Osteocyte (in vitro differentiated cells): ENCODE measurements at regions not wholly inside any gene's neighbourhood (a gene's known extent, or its start where the extent isn't known, plus 50 kb on each side); places are given as distances from the start of the nearest gene placed in this dataset.

Experiments used
- DNase-seq: peaks from one replicate; pipeline ENCODE4 v3.0.0; 2021; ENCODE audit warnings: mixed read lengths; ENCODE audit not compliant: unreplicated experiment; ENCODE audit errors: extremely low spot score
- H3K27ac Mint-ChIP-seq: one replicate; pipeline ENCODE4 v1.8.0; 2021; ENCODE audit warnings: mild to moderate bottlenecking, mixed read lengths; ENCODE audit not compliant: unreplicated experiment
- H3K27me3 Mint-ChIP-seq: one replicate; pipeline ENCODE4 v1.8.0; 2021; ENCODE audit warnings: mixed read lengths; ENCODE audit not compliant: unreplicated experiment
- H3K36me3 Mint-ChIP-seq: one replicate; pipeline ENCODE4 v1.8.0; 2021; ENCODE audit warnings: mixed read lengths; ENCODE audit not compliant: unreplicated experiment
- H3K4me1 Mint-ChIP-seq: one replicate; pipeline ENCODE4 v1.8.0; 2021; ENCODE audit warnings: mixed read lengths; ENCODE audit not compliant: unreplicated experiment
- H3K4me3 Mint-ChIP-seq: one replicate; pipeline ENCODE4 v1.8.0; 2021; ENCODE audit warnings: mild to moderate bottlenecking, moderate library complexity, mixed read lengths; ENCODE audit not compliant: unreplicated experiment
- H3K9me3 Mint-ChIP-seq: one replicate; pipeline ENCODE4 v1.8.0; 2021; ENCODE audit warnings: mixed read lengths; ENCODE audit not compliant: unreplicated experiment
- TF ChIP-seq, protein P1 (sequence below): fragments of 200-600 bp; sonication (generic); IDR thresholded peaks from 2 replicates; pipeline ENCODE4 v1.5.0; 2021; ENCODE audit warnings: antibody characterized with exemption, mild to moderate bottlenecking, moderate library complexity

- Mint-ChIP-seq H3K4me1 (peaks cover 16% of the 10 kb centered on the region), H3K27ac (no peak overlapping the region), H3K4me3 (no peak overlapping the region), H3K9me3 (peaks cover 5% of the 10 kb centered on the region), H3K36me3 (no peaks in the 10 kb centered on the region), H3K27me3 (no peaks in the 10 kb centered on the region)
- no peak for DNase-seq
- TF ChIP-seq, protein P1, sequence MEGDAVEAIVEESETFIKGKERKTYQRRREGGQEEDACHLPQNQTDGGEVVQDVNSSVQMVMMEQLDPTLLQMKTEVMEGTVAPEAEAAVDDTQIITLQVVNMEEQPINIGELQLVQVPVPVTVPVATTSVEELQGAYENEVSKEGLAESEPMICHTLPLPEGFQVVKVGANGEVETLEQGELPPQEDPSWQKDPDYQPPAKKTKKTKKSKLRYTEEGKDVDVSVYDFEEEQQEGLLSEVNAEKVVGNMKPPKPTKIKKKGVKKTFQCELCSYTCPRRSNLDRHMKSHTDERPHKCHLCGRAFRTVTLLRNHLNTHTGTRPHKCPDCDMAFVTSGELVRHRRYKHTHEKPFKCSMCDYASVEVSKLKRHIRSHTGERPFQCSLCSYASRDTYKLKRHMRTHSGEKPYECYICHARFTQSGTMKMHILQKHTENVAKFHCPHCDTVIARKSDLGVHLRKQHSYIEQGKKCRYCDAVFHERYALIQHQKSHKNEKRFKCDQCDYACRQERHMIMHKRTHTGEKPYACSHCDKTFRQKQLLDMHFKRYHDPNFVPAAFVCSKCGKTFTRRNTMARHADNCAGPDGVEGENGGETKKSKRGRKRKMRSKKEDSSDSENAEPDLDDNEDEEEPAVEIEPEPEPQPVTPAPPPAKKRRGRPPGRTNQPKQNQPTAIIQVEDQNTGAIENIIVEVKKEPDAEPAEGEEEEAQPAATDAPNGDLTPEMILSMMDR: no peak
Measured at GRCh38 chr2:191499050-191499449, 178.9 kb upstream of the NABP1 start.

DNA sequence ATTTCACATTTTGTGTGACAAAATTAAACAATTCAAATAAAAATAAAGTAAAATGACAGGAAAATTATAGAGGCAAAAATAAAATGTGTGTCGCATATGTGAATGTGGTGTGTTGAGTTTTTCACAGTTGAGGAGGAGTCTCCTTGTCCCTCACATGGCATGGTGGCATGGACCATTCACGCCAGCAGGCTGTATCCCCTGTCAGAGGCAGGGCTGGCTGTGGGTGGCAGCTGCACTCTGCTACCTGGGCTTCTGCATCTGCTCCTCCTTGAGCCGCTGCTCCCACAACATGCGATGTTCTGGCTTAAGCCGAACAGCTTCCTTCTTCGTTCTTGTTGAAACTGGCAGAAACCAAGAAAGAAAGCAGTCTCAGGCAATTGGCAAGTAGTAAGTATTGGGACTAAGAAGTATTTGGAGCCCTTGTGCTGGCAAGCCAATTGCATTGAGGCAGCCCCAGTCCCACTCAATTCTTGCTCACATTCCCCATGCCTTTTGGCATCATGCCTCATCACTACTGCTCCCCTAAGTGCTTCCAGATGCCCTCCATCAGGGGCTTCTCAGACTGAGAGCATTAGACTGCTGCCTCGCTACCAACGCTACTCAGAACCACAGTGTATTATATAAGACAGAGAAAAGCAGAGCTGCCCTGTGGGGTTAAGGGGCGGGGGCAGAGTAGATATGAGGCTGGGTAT lies 177.9 kb upstream of the NABP1 start:
- Mint-ChIP-seq H3K27me3 (no peaks in the 10 kb centered on the region), H3K36me3 (no peaks in the 10 kb centered on the region), H3K4me1 (peaks cover 16% of the 10 kb centered on the region), H3K9me3 (no peaks in the 10 kb centered on the region), H3K4me3 (no peak overlapping the region), H3K27ac (peak overlapping the region; percentile 35)
- TF ChIP-seq, protein P1: no peak
- DNase-seq: no peak

GRCh38 chr2:191500566-191500883 lies 177.4 kb upstream of the NABP1 start:
- no peaks in the 10 kb centered on the region for H3K36me3 Mint-ChIP-seq
- H3K27ac Mint-ChIP-seq: peak overlapping the region; percentile 35
- DNase-seq: no peak
- H3K4me1 Mint-ChIP-seq: peaks cover 16% of the 10 kb centered on the region
- TF ChIP-seq, protein P1: no peak
- H3K4me3 Mint-ChIP-seq: no peak overlapping the region
- H3K27me3 Mint-ChIP-seq: no peaks in the 10 kb centered on the region
- no peaks in the 10 kb centered on the region for H3K9me3 Mint-ChIP-seq

DNA sequence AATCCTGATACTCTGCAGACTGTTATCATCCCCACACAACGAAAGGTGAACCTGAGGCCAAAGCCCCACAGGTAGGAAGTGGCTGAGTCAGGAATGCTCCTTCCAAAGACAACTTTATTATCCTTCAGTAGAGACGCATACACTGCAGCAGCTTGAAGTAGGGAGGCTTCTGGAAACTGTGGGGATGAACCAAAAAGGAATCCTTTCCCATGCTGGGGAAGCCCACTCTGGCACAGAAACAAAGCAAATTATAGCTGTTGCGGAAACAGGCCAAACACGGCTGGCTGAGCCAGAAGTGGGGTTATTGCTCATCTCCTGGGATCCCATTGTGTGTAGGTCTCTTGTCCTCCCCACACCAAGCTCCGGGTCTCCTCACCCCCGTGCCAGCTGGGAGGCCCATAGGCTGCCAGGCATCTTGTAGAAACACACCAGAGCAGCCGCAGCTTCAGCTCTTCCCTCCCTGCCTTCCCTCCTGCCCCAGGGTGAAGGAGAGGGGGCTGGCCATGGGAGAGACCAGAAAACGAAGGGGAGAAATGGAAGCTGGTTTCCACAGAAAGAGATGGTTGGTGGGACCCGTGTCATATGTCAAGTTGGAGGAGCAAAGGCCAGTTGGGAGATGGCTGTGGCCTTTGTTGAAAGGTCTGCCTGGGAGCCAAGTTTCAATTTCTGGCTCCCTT lies 176.9 kb upstream of the NABP1 start:
- H3K27ac Mint-ChIP-seq: no peak overlapping the region
- H3K4me1 Mint-ChIP-seq: peaks cover 16% of the 10 kb centered on the region
- no peaks in the 10 kb centered on the region for H3K27me3 Mint-ChIP-seq
- TF ChIP-seq, protein P1: no peak
- no peak overlapping the region for H3K4me3 Mint-ChIP-seq
- no peak for DNase-seq
- H3K9me3 Mint-ChIP-seq: no peaks in the 10 kb centered on the region
- H3K36me3 Mint-ChIP-seq: no peaks in the 10 kb centered on the region

- Mint-ChIP-seq H3K27me3 (no peaks in the 10 kb centered on the region), H3K4me1 (peaks cover 16% of the 10 kb centered on the region), H3K27ac (no peak overlapping the region), H3K4me3 (no peak overlapping the region), H3K9me3 (no peaks in the 10 kb centered on the region), H3K36me3 (no peaks in the 10 kb centered on the region)
- TF ChIP-seq, protein P1: peak; percentile 79
- no peak for DNase-seq
Measured at GRCh38 chr2:191501561-191502168, 176.3 kb upstream of the NABP1 start.
